ENCODE measurements at regions not wholly inside any gene's neighbourhood (a gene's known extent, or its start where the extent isn't known, plus 50 kb on each side); places are given as distances from the start of the nearest gene placed in this dataset.

GRCh38 chr3:152608696-152609594, 226.0 kb upstream of the P2RY1 start:
- no peaks in the 10 kb centered on the region for H3K36me3 Mint-ChIP-seq (ENCODE audit: insufficient read depth, unreplicated experiment)
- no peak for TF ChIP-seq CTCF (IDR thresholded peaks at IDR 0.05; ENCODE audit: unreplicated experiment)
- no peak overlapping the region for H3K4me3 Mint-ChIP-seq (ENCODE audit: low read depth, unreplicated experiment)
- intact Hi-C loops (cut with micrococcal nuclease; ENCODE audit: unreplicated experiment), result no loop called here
- H3K27ac Mint-ChIP-seq (ENCODE audit: unreplicated experiment), result no peak overlapping the region
- no peak for DNase-seq
- peaks cover 2% of the 10 kb centered on the region for H3K9me3 Mint-ChIP-seq (ENCODE audit: low read depth, unreplicated experiment)
- no peaks in the 10 kb centered on the region for H3K27me3 Mint-ChIP-seq (ENCODE audit: unreplicated experiment)
- BruUV-seq (replicated peaks), result no TSS peak
- H3K4me1 Mint-ChIP-seq (ENCODE audit: low read depth, unreplicated experiment), result peaks cover 10% of the 10 kb centered on the region
- CTCF ChIA-PET, result interaction anchor here (0.6 to 2.1 kb wide), 5 partner anchors 8 to 1205 kb away, joined by 4 to 6 read pairs (median 5); no protein-coding TSS in a partner anchor

DNA sequence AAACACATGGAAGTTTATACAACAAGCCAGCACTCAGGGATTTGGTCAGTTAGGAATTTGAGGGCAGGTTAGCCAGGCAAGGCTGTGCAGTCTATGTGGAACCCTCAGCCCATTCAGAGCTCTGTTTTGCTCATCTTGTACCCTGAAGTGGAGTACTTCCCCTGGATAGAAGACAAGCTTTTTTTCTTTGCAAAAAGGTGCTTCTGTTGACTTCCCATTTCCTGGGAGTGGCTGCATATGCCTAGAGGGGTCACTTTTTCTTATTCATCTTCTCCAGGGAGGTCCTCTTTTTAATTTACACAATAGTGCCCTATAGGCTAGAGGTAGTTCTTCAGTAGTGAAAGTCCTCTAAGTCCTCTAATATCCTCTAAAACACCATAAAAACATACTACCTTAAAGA, 225.0 kb upstream of the P2RY1 start:
- no peaks in the 10 kb centered on the region for H3K27me3 Mint-ChIP-seq (ENCODE audit: unreplicated experiment)
- H3K9me3 Mint-ChIP-seq (ENCODE audit: low read depth, unreplicated experiment), result no peaks in the 10 kb centered on the region
- no peak for DNase-seq
- H3K27ac Mint-ChIP-seq (ENCODE audit: unreplicated experiment), result no peak overlapping the region
- peaks cover 10% of the 10 kb centered on the region for H3K4me1 Mint-ChIP-seq (ENCODE audit: low read depth, unreplicated experiment)
- H3K36me3 Mint-ChIP-seq (ENCODE audit: insufficient read depth, unreplicated experiment), result no peaks in the 10 kb centered on the region
- CTCF ChIA-PET, result interaction anchor here (0.7 to 2.1 kb wide), 6 partner anchors 9 to 1531 kb away, joined by 3 to 8 read pairs (median 6); no protein-coding TSS in a partner anchor
- no TSS peak for BruUV-seq (replicated peaks)
- TF ChIP-seq CTCF (IDR thresholded peaks at IDR 0.05; ENCODE audit: unreplicated experiment), result no peak
- no peak overlapping the region for H3K4me3 Mint-ChIP-seq (ENCODE audit: low read depth, unreplicated experiment)
- intact Hi-C loops (cut with micrococcal nuclease; ENCODE audit: unreplicated experiment), result no loop called here

DNA sequence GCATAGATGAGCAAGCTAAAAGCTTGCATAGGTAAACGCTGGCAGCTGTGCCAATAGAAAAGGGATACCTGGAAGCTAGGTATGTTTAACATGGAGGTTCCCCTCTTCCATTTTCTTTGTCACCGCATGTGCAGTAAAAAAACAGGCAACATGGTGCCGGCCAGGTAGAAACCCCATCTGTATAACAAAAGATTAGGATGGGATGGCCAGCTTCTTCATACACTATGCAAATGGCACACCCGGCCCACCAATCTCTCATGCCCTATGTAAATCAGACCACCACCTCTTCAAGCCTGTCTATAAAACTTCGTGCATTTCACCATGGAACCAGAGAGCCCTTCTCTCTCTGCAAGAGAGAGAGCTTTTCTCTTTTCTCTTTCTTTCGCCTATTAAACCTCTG, 224.3 kb upstream of the P2RY1 start:
- no peaks in the 10 kb centered on the region for H3K27me3 Mint-ChIP-seq (ENCODE audit: unreplicated experiment)
- H3K9me3 Mint-ChIP-seq (ENCODE audit: low read depth, unreplicated experiment), result no peaks in the 10 kb centered on the region
- no TSS peak for BruUV-seq (replicated peaks)
- CTCF ChIA-PET, result no interaction called here
- H3K36me3 Mint-ChIP-seq (ENCODE audit: insufficient read depth, unreplicated experiment), result no peaks in the 10 kb centered on the region
- H3K4me3 Mint-ChIP-seq (ENCODE audit: low read depth, unreplicated experiment), result no peak overlapping the region
- no peak for DNase-seq
- no peak for TF ChIP-seq CTCF (IDR thresholded peaks at IDR 0.05; ENCODE audit: unreplicated experiment)
- H3K4me1 Mint-ChIP-seq (ENCODE audit: low read depth, unreplicated experiment), result peaks cover 10% of the 10 kb centered on the region
- intact Hi-C loops (cut with micrococcal nuclease; ENCODE audit: unreplicated experiment), result no loop called here
- no peak overlapping the region for H3K27ac Mint-ChIP-seq (ENCODE audit: unreplicated experiment)

GRCh38 chr3:152611905-152612304, 223.0 kb upstream of the P2RY1 start:
- intact Hi-C loops (cut with micrococcal nuclease; ENCODE audit: unreplicated experiment), result no loop called here
- no peak for DNase-seq
- CTCF ChIA-PET, result no interaction called here
- Mint-ChIP-seq H3K36me3 (ENCODE audit: insufficient read depth, unreplicated experiment) (no peaks in the 10 kb centered on the region), H3K4me3 (ENCODE audit: low read depth, unreplicated experiment) (no peak overlapping the region), H3K9me3 (ENCODE audit: low read depth, unreplicated experiment) (no peaks in the 10 kb centered on the region), H3K27ac (ENCODE audit: unreplicated experiment) (no peak overlapping the region), H3K27me3 (ENCODE audit: unreplicated experiment) (no peaks in the 10 kb centered on the region), H3K4me1 (ENCODE audit: low read depth, unreplicated experiment) (peaks cover 10% of the 10 kb centered on the region)
- BruUV-seq (replicated peaks), result no TSS peak
- no peak for TF ChIP-seq CTCF (IDR thresholded peaks at IDR 0.05; ENCODE audit: unreplicated experiment)

Data from Calu3 (cell line).